ENCODE measurements at regions not wholly inside any gene's neighbourhood (a gene's known extent, or its start where the extent isn't known, plus 50 kb on each side); places are given as distances from the start of the nearest gene placed in this dataset.

- Histone ChIP-seq H3K4me1 (ENCODE audit: insufficient read depth, low read length, severe bottlenecking) (no peaks in the 10 kb centered on the region), H3K4me3 (ENCODE audit: low read depth, low read length, poor library complexity, severe bottlenecking) (no peak overlapping the region), H3K79me2 (ENCODE audit: insufficient read depth, low read length) (no peaks in the 10 kb centered on the region), H3K27me3 (ENCODE audit: insufficient read depth, low read length) (no peaks in the 10 kb centered on the region), H3K36me3 (ENCODE audit: insufficient read depth, low read length) (no peaks in the 10 kb centered on the region), H3K9me3 (ENCODE audit: low read length) (no peaks in the 10 kb centered on the region; the same call in 1 of the 2 replicates), H3F3A (ENCODE audit: insufficient read depth, low read length) (no peaks in the 10 kb centered on the region), H2AFZ (ENCODE audit: low read length) (no peak overlapping the region), H3K4me2 (ENCODE audit: low read length) (no peak overlapping the region), H3K9ac (ENCODE audit: low read length) (no peak overlapping the region), H3K27ac (ENCODE audit: low read depth, low read length, poor library complexity, severe bottlenecking) (no peak overlapping the region), H4K20me1 (ENCODE audit: insufficient read depth, low read length) (no peaks in the 10 kb centered on the region), H3K9me2 (ENCODE audit: low read depth, low read length) (no peaks in the 10 kb centered on the region)
- TF ChIP-seq CTCF (IDR thresholded peaks at IDR 0.05; ENCODE audit: low read length) = no peak
- no peak for TF ChIP-seq EZH2 (IDR thresholded peaks at IDR 0.05; ENCODE audit: borderline replicate concordance, low read length)
Measured at GRCh38 chr13:103229674-103230073, 163.5 kb upstream of the SLC10A2 start.

DNA sequence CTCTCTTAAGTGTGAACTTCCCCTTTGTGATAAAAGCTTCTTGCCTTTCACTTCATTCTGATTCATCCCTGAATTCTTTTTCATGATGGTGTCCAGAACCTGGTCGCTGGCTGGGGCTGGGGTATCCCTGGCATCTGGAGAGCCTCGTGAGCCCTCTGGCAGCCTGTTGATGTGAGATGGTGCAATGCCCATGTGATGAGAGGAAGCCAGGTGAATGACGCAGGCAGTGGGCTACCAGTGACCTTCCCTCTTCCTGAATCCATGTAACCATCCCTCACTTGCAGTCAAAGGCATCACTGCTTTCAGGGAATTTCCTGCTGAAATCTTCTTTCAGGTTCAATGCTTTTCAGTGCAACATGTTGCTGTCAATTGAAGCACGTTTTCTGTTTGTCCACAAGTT lies 158.6 kb upstream of the SLC10A2 start:
- Histone ChIP-seq H2AFZ (ENCODE audit: low read length) (no peak overlapping the region), H3K36me3 (ENCODE audit: insufficient read depth, low read length) (no peaks in the 10 kb centered on the region), H3F3A (ENCODE audit: insufficient read depth, low read length) (no peaks in the 10 kb centered on the region), H3K27me3 (ENCODE audit: insufficient read depth, low read length) (no peaks in the 10 kb centered on the region), H3K9me2 (ENCODE audit: low read depth, low read length) (no peaks in the 10 kb centered on the region), H3K4me3 (ENCODE audit: low read depth, low read length, poor library complexity, severe bottlenecking) (no peak overlapping the region), H3K4me2 (ENCODE audit: low read length) (no peak overlapping the region), H3K4me1 (ENCODE audit: insufficient read depth, low read length, severe bottlenecking) (no peaks in the 10 kb centered on the region), H4K20me1 (ENCODE audit: insufficient read depth, low read length) (no peaks in the 10 kb centered on the region), H3K9ac (ENCODE audit: low read length) (no peak overlapping the region), H3K27ac (ENCODE audit: low read depth, low read length, poor library complexity, severe bottlenecking) (no peak overlapping the region), H3K9me3 (ENCODE audit: low read length) (no peaks in the 10 kb centered on the region), H3K79me2 (ENCODE audit: insufficient read depth, low read length) (no peaks in the 10 kb centered on the region)
- TF ChIP-seq EZH2 (IDR thresholded peaks at IDR 0.05; ENCODE audit: borderline replicate concordance, low read length) = no peak
- TF ChIP-seq CTCF (IDR thresholded peaks at IDR 0.05; ENCODE audit: low read length) = no peak

GRCh38 chr13:103222683-103223082 lies 156.5 kb upstream of the SLC10A2 start:
- Histone ChIP-seq H3K9me3 (ENCODE audit: low read length) (no peaks in the 10 kb centered on the region), H3K27ac (ENCODE audit: low read depth, low read length, poor library complexity, severe bottlenecking) (no peak overlapping the region), H4K20me1 (ENCODE audit: insufficient read depth, low read length) (no peaks in the 10 kb centered on the region), H2AFZ (ENCODE audit: low read length) (no peak overlapping the region), H3K79me2 (ENCODE audit: insufficient read depth, low read length) (no peaks in the 10 kb centered on the region), H3K9me2 (ENCODE audit: low read depth, low read length) (no peaks in the 10 kb centered on the region), H3K27me3 (ENCODE audit: insufficient read depth, low read length) (no peaks in the 10 kb centered on the region), H3K36me3 (ENCODE audit: insufficient read depth, low read length) (no peaks in the 10 kb centered on the region), H3K4me1 (ENCODE audit: insufficient read depth, low read length, severe bottlenecking) (no peaks in the 10 kb centered on the region), H3K4me2 (ENCODE audit: low read length) (no peak overlapping the region), H3F3A (ENCODE audit: insufficient read depth, low read length) (no peaks in the 10 kb centered on the region), H3K4me3 (ENCODE audit: low read depth, low read length, poor library complexity, severe bottlenecking) (no peak overlapping the region), H3K9ac (ENCODE audit: low read length) (no peak overlapping the region)
- TF ChIP-seq CTCF (IDR thresholded peaks at IDR 0.05; ENCODE audit: low read length) (no peak), EZH2 (IDR thresholded peaks at IDR 0.05; ENCODE audit: borderline replicate concordance, low read length) (no peak)
